ENCODE measurements at regions not wholly inside any gene's neighbourhood (a gene's known extent, or its start where the extent isn't known, plus 50 kb on each side); places are given as distances from the start of the nearest gene placed in this dataset.

DNA sequence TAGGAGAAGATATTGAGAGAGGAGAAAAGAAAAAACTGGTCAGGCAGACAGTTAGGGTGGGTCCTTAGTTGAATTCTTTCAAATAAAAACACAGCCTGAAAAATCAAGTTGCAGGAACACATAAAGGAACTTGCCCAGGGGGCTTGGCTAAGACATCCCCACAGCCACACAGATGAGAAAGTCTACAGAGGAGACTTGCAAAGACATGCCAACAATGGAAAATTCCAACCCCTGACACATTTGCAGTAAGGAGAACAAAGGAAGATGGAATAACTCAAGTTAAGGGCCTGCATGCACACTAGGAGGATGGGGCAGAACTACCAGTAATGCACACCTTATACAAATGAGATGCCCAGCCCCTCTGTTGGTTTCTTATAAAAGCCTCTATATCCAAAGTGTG lies 197.6 kb downstream of the CPXCR1 start:
- no peak for TF ChIP-seq SUZ12 (IDR thresholded peaks at IDR 0.05)
- no peak for TF ChIP-seq SP1 (IDR thresholded peaks at IDR 0.05)
- no peak for TF ChIP-seq TARDBP (IDR thresholded peaks at IDR 0.05)
- TF ChIP-seq BHLHE40 (IDR thresholded peaks at IDR 0.05; ENCODE audit: borderline replicate concordance), result no peak
- TF ChIP-seq HDGF (IDR thresholded peaks at IDR 0.05; ENCODE audit: borderline replicate concordance), result no peak
- TF ChIP-seq ZNF384 (IDR thresholded peaks at IDR 0.05), result no peak
- TF ChIP-seq ARNT (IDR thresholded peaks at IDR 0.05), result no peak
- TF ChIP-seq ELF4 (IDR thresholded peaks at IDR 0.05), result no peak
- no peak for TF ChIP-seq LEF1 (IDR thresholded peaks at IDR 0.05; ENCODE audit: borderline replicate concordance)
- no peak for TF ChIP-seq FOXM1 (IDR thresholded peaks at IDR 0.05; ENCODE audit: borderline replicate concordance)
- TF ChIP-seq FOXA1 (IDR thresholded peaks at IDR 0.05), result no peak
